T-helper 9 cell (primary cell): ENCODE measurements at regions not wholly inside any gene's neighbourhood (a gene's known extent, or its start where the extent isn't known, plus 50 kb on each side); places are given as distances from the start of the nearest gene placed in this dataset.
"Not testable (repeated sequence)": the region's sequence is repeated elsewhere in the genome, so short reads cannot be mapped to it uniquely, and the experiment has no call there.

Experiments used
- DNase-seq: peaks from one replicate; pipeline ENCODE4 v3.0.0-alpha.2; 2020

DNA sequence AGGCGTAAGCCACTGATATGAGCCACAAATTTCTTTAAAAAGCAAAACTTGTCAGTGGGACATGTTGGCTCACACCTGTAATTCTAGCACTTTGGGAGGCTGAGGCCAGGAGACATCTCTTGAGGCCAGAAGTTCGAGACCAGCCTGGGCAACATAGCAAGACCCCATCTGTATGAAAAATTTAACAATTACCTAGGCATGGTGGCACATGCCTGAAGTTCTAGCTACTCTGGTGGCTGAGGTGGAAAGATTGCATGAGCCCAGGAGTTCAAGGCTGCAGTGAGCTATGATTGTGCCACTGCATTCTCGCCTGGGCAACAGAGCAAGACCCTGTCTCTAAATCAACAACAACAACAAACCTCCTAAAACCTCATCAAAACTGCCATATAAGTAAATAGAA is 147.6 kb upstream of the BARHL2 start:
- DNase-seq: no peak

DNA sequence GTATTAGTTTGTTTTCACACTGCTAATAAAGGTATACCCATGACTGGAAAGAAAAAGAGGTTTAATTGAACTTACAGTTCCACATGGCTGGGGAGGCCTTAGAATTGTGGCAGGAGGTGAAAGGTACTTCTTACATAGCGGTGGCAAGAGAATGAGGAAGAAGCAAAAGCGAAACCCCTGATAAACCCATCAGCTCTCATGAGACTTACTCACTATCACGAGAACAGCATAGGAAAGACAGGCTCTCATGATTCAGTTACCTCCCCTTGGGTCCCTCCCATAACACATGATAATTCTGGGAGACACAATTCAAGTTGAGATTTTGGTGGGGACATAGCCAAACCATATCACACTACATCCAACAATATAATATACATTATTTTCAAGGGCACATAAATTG is 145.7 kb upstream of the BARHL2 start:
- DNase-seq: no peak

- DNase-seq: not testable (repeated sequence)
Observed at GRCh38 chr1:90861421-90861820, 144.3 kb upstream of the BARHL2 start.

DNA sequence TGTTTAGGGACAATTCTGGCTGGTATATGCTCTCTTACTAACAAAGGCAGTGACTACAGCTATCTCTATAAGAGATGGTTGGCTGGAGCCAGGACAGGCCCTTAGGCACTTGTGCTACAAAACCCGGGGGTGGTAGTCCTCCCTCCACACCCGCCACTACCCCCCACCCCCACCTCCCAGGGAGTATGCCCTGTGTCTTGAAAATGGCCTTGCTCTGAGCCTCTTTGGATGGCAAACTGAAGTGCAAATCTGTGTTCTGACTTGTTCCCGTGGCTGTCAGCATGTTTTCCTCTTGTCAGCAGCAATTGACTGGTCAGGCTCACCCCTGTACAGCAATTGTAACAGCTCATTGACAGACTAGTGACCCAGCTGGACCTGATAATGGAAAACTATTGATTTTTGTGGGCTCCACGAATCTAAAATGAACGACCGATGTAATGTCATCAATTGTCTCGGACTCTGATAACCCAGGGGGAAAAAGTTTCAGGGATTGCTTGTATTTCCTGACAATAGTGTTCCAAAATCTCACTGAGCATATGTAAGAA is 139.4 kb upstream of the BARHL2 start:
- no peak for DNase-seq

- DNase-seq: no peak
Observed at GRCh38 chr1:90854397-90854924, 137.4 kb upstream of the BARHL2 start.

- DNase-seq: no peak
Observed at GRCh38 chr1:90851711-90852050, 134.6 kb upstream of the BARHL2 start.

DNA sequence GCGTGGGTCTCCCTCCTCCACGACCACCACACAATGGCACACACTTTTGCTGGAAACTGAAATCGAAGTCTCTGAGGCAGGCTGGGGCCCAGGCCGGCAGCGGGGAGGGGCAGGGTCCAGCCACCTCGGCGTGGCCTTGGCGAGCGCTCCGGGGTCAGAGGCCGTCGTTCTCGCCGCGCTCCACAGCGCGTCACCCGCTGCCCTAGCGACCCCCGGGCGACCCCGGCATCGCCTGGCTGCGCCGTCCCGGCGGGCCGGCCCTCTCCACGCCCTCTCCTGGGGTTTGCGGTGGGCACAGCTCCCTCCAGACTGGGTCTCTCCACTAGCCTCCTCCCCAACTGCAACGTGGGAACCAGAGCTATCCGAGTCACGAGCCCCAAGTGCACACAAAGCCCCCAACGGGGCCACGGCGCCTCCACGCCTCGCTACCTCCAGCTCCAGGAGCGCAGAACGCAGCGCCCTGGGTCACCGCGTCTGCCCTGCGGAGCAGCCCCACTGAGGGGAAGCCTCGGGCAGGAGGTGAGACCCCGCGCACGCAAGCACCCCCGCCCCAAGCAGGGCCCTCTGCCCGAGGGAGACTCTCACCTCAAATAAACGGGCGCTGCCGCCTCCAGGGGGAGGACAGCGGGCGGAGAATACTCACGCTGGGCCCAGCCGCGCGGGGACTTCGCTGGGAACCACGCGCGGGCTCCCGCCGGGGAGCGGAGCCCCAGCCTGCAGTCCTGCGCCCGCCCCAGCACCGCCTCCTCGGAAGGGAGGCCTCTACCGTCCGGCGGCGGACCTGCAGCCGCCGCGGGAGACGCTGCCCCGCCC is 134.0 kb upstream of the BARHL2 start:
- DNase-seq: peak; percentile 64

DNA sequence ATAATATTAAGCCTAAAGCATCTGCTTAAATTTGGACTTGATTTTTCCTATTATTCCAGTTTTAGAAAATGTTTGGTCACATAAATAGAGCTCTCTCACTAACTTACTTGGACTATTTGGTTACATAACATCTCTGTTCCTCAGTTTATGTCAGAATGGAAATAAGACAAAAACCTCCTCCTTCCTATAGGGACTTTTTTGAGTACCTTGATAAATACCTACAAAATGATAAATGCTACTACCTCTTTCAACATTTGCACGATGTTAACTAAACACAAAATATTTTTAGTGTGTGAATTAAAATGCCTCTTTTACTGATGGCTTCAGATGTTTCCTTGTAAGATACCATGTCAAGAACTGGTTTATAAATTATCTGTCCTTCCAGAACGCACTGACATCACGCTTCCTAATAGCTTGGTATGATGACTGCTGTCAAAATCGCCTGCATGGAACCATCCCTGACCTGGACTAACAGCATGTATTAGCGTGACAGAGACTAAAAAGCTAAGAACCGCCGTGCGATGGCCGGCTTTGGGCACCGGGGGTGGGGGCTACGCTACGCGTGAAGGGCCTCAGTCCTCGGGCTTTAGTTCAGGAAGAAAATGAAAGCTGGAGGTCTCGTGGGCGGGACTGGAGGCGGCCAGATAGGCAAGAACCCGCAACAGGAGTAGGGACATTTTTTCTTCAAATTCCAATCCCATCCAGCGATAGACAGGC is 133.2 kb upstream of the BARHL2 start:
- DNase-seq: no peak

DNA sequence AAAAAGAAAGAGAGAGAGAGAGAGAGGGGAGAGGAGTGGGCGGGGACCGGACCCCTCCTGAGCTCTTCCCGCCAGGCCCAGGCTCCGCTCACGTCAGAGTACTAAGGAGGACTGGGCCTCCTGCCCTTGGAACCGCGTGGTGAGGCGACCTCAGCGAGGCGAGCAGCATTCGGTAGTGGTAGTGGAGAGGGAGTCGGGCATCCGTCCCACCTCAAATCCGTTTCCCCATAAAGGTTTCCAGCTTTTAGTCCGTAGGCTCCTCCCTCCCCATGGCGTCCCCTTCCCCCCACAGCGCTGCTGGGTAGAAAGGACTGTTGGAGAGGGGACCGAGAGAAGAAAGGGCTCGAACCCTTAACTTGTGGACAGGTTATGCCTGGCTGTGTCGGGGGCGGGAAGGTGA is 124.4 kb upstream of the BARHL2 start:
- no peak for DNase-seq

DNA sequence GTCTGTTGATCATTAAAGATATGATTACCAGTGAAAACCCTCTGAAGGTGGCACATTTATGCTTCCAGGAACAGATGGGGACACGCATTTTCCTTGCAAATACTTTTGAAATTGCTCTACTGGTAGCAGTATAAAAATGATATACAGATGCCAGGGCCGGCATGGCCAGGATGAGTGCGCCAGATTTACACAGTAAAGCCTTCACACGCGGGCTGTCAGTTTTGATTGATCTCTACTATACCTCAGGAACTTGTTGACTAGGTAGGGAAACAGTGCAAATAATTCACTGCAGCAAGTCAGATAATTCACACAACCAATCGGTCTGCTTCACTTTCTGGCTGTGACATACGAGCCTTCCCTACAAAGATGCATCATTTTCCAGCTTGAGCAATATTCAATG is 123.2 kb upstream of the BARHL2 start:
- DNase-seq: no peak

DNA sequence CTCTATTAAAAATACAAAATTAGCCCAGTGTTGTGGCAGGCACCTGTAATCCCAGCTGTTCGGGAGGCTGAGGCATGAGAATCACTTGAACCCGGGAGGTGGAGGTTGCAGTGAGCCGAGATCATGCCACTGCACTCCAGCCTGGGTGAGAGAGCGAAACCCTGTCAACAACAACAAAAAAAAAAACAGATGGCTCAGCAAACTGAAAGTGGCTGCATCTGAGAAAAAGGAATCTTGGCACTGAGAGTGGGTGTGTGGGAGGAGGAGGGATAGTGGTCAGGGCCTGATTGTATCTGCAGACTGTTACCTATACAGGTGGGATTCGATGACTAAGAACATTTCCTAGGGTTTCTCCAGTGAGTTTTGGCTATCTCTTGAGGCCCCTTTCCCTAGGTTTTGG is 122.2 kb upstream of the BARHL2 start:
- no peak for DNase-seq

- no peak for DNase-seq
Observed at GRCh38 chr1:90838720-90839119, 121.6 kb upstream of the BARHL2 start.

DNA sequence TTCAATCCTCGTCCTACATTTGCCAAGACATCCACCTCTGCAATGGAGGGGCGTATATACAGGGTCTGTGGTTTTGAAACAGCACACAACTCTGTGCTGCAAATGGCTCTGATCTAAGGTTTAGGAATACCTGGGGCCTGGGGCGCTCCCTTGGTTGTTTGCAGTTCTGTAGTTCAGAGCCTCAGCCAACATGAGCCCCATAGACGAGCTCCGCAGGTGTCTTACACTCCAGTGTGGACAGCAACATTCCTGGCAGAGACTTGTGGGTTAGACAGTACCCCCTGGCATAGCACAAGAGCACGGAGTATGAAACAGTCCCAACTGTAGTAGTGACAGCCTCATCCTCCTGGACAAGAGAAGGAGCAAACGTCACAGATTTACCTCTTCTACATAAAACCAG is 120.3 kb upstream of the BARHL2 start:
- DNase-seq: no peak

DNA sequence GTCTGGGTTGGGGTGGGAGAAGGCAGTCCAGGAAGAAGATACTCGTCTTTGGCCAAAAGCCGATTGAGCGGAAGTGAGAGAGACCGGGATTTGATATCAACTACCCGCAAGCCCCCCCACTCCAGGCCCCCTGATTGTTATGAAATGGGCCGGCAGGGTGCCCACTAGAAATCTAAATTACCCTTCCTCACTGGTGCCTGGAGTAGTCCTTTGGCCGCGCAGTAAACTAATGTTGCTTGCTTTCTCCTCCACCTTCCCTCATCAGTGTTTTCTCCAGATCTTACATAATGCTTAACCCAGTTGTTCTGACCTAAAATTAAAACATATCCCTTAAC is 119.2 kb upstream of the BARHL2 start:
- no peak for DNase-seq

DNA sequence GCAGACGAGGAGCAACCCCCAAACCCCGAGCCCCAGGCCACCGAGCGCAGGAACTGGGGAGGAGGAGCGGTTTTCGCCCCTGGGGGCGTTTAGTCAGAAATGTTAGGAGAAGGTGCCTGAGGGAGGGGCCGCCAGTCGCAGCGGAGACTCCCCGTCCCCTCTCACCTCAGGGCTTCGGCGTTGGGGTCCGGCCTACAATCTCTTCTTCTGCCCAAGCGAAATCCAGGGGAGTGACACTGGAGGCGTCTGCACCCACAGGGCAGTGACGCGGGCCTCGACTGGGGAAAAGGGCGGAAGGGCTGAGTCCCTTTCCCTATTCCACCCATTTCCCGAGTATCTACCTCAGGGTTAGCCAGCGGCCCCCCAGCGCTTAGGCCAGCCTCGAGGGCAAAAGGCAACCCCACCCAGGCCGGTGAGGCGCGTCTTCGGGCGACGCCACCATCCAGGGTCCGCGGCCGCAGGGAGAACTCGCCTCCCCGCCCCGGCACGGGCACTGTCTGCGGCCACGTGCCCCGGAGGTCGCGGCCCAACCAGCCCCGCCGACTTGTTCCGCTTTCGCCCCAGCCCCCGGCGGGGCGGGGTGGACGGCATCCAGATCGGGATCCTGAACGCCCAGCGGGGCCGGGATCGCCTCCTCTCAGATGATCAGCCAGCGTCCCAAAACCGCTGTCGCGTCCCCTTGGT is 118.7 kb upstream of the BARHL2 start:
- DNase-seq: no peak

GRCh38 chr1:90834886-90835660 is 118.0 kb upstream of the BARHL2 start:
- DNase-seq: no peak

- DNase-seq: no peak
Observed at GRCh38 chr1:90834354-90834885, 117.3 kb upstream of the BARHL2 start.

GRCh38 chr1:90833466-90834110 is 116.5 kb upstream of the BARHL2 start:
- no peak for DNase-seq

- DNase-seq: no peak
Observed at GRCh38 chr1:90831910-90832309, 114.8 kb upstream of the BARHL2 start.

GRCh38 chr1:90826834-90827233 is 109.7 kb upstream of the BARHL2 start:
- DNase-seq: no peak

GRCh38 chr1:90826024-90826423 is 108.9 kb upstream of the BARHL2 start:
- DNase-seq: no peak

DNA sequence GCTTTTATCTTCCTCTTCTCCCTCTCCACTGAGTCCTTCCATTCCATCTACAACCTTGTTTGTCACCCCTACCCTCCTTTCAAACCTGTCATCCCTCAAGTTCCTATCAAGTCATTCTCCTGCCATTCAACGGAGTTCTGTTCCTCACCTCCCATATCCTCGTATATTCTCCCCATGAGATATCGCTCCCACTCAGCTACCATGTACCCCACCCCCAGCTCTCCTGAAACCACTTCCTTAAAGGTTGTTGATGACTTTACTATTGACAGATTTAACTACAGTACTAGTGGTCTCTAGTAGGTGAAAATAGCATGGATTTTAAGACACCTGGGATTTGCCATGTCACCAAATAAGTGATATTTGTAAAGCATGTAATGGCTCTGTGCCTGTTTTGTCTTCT is 107.4 kb upstream of the BARHL2 start:
- DNase-seq: no peak
